ENCODE measurements at regions not wholly inside any gene's neighbourhood (a gene's known extent, or its start where the extent isn't known, plus 50 kb on each side); places are given as distances from the start of the nearest gene placed in this dataset.

- H3K4me2 ChIP-seq (ENCODE audit: low read length) = no peak overlapping the region
- H3K4me1 ChIP-seq = no peaks in the 10 kb centered on the region
- H2AFZ ChIP-seq = no peak overlapping the region
- no peak for TF ChIP-seq CTCF (IDR thresholded peaks at IDR 0.05)
- H3K9me3 ChIP-seq (ENCODE audit: control insufficient read depth, low read length) = no peaks in the 10 kb centered on the region
- no peak overlapping the region for H3K9ac ChIP-seq
- no peak overlapping the region for H3K4me3 ChIP-seq (ENCODE audit: low read depth, low read length)
- H3K36me3 ChIP-seq (ENCODE audit: control insufficient read depth, insufficient read depth, low read length) = no peaks in the 10 kb centered on the region
- no peak overlapping the region for H3K27ac ChIP-seq
- H3K27me3 ChIP-seq (ENCODE audit: control insufficient read depth, insufficient read depth, low read length) = no peaks in the 10 kb centered on the region
- H3K79me2 ChIP-seq = no peaks in the 10 kb centered on the region
These were observed 304.6 kb downstream of the BMP4 start for GRCh38 chr14:53652068-53652467.

- Histone ChIP-seq H3K79me2 (no peaks in the 10 kb centered on the region), H2AFZ (no peak overlapping the region), H3K27me3 (ENCODE audit: control insufficient read depth, insufficient read depth, low read length) (no peaks in the 10 kb centered on the region), H3K4me3 (ENCODE audit: low read depth, low read length) (no peak overlapping the region), H3K9me3 (ENCODE audit: control insufficient read depth, low read length) (no peaks in the 10 kb centered on the region), H3K4me2 (ENCODE audit: low read length) (no peak overlapping the region), H3K27ac (no peak overlapping the region), H3K9ac (no peak overlapping the region), H3K4me1 (no peaks in the 10 kb centered on the region), H3K36me3 (ENCODE audit: control insufficient read depth, insufficient read depth, low read length) (no peaks in the 10 kb centered on the region)
- TF ChIP-seq CTCF (IDR thresholded peaks at IDR 0.05) = no peak
These were observed 305.4 kb downstream of the BMP4 start for GRCh38 chr14:53651096-53651740.

GRCh38 chr14:53646925-53647324 is 309.7 kb downstream of the BMP4 start:
- H3K36me3 ChIP-seq (ENCODE audit: control insufficient read depth, insufficient read depth, low read length) = no peaks in the 10 kb centered on the region
- H3K9ac ChIP-seq = no peak overlapping the region
- no peaks in the 10 kb centered on the region for H3K4me1 ChIP-seq
- no peaks in the 10 kb centered on the region for H3K79me2 ChIP-seq
- no peak overlapping the region for H2AFZ ChIP-seq
- no peaks in the 10 kb centered on the region for H3K9me3 ChIP-seq (ENCODE audit: control insufficient read depth, low read length)
- no peak overlapping the region for H3K4me3 ChIP-seq (ENCODE audit: low read depth, low read length)
- H3K4me2 ChIP-seq (ENCODE audit: low read length) = no peak overlapping the region
- no peak overlapping the region for H3K27ac ChIP-seq
- no peaks in the 10 kb centered on the region for H3K27me3 ChIP-seq (ENCODE audit: control insufficient read depth, insufficient read depth, low read length)
- no peak for TF ChIP-seq CTCF (IDR thresholded peaks at IDR 0.05)

GRCh38 chr14:53640695-53641094 is 315.9 kb downstream of the BMP4 start:
- Histone ChIP-seq H3K4me3 (ENCODE audit: low read depth, low read length) (no peak overlapping the region), H3K9me3 (ENCODE audit: control insufficient read depth, low read length) (no peaks in the 10 kb centered on the region), H3K79me2 (no peaks in the 10 kb centered on the region), H3K4me2 (ENCODE audit: low read length) (no peak overlapping the region), H3K27me3 (ENCODE audit: control insufficient read depth, insufficient read depth, low read length) (no peaks in the 10 kb centered on the region), H3K27ac (no peak overlapping the region), H3K9ac (no peak overlapping the region), H3K4me1 (no peaks in the 10 kb centered on the region), H3K36me3 (ENCODE audit: control insufficient read depth, insufficient read depth, low read length) (no peaks in the 10 kb centered on the region), H2AFZ (no peak overlapping the region)
- no peak for TF ChIP-seq CTCF (IDR thresholded peaks at IDR 0.05)

GRCh38 chr14:53638966-53639365 is 317.7 kb downstream of the BMP4 start:
- H3K27ac ChIP-seq = no peak overlapping the region
- no peaks in the 10 kb centered on the region for H3K4me1 ChIP-seq
- H3K79me2 ChIP-seq = no peaks in the 10 kb centered on the region

More at GRCh38 chr14:53638966-53639365, 317.7 kb downstream of the BMP4 start:
- H2AFZ ChIP-seq = no peak overlapping the region
- H3K27me3 ChIP-seq (ENCODE audit: control insufficient read depth, insufficient read depth, low read length) = no peaks in the 10 kb centered on the region
- H3K36me3 ChIP-seq (ENCODE audit: control insufficient read depth, insufficient read depth, low read length) = no peaks in the 10 kb centered on the region
- no peak overlapping the region for H3K4me2 ChIP-seq (ENCODE audit: low read length)
- no peak for TF ChIP-seq CTCF (IDR thresholded peaks at IDR 0.05)
- no peak overlapping the region for H3K4me3 ChIP-seq (ENCODE audit: low read depth, low read length)
- H3K9ac ChIP-seq = no peak overlapping the region
- no peaks in the 10 kb centered on the region for H3K9me3 ChIP-seq (ENCODE audit: control insufficient read depth, low read length)
